Uterus (tissue), 2 donors: ENCODE measurements at regions not wholly inside any gene's neighbourhood (a gene's known extent, or its start where the extent isn't known, plus 50 kb on each side); places are given as distances from the start of the nearest gene placed in this dataset.

Experiments
- CTCF ChIP-seq, 4 experiments: fragments of 200-600 bp in 2 of 4; fragments of 450-650 bp in 2 of 4; sonication (generic) in 2 of 4; IDR thresholded peaks; one replicate each; pipeline ENCODE4 v1.5.1; 2016 to 2019; ENCODE audit warnings: antibody characterized with exemption in 4 of 4, mild to moderate bottlenecking in 2 of 4, moderate library complexity in 1 of 4
- POLR2A ChIP-seq, 2 donors: fragments of 450-650 bp; IDR thresholded peaks; one replicate each; pipeline ENCODE4 v1.6.1; 2016; ENCODE audit warnings: antibody characterized with exemption in 2 of 2, mild to moderate bottlenecking in 1 of 2, moderate library complexity in 1 of 2

- no peak for TF ChIP-seq CTCF (IDR thresholded peaks at IDR 0.05)
- TF ChIP-seq POLR2A (IDR thresholded peaks at IDR 0.05), result no peak
Observed at GRCh38 chr1:209207126-209207700, 376.3 kb upstream of the CAMK1G start.
